NCI-H2196 treated with DMSO at 0.1 percent for 48 hours (cell line): ENCODE measurements at regions not wholly inside any gene's neighbourhood (a gene's known extent, or its start where the extent isn't known, plus 50 kb on each side); places are given as distances from the start of the nearest gene placed in this dataset.
A peak's percentile ranks its signal among the peaks of the same experiment; 100 is the strongest.

ENCODE experiments used
- DNase-seq: peaks from one replicate; lab custom pipeline; 2025; ENCODE audit not compliant: unreplicated experiment; lab: John Stamatoyannopoulos, UW

- DNase-seq = no peak
Observed at GRCh38 chr12:67578976-67579661, 69.4 kb upstream of the DYRK2 start.

DNA sequence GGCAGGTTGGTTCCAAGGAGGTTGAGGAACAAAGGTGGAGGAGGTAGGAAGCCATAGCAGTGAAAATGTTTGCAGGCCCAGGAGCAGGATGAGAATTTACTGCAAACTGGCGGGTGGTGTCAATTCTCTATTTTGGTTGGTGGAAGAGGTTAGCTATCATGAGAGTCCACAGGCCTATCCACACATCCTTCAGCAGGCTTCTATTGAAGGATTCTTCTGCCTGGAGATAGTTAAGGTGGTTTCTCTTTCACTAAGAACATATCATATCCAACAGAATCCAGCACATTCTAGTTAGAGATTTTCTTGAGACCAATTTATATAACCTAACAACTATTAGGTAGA, 68.9 kb upstream of the DYRK2 start:
- no peak for DNase-seq

- no peak for DNase-seq
Observed at GRCh38 chr12:67582238-67582834, 66.2 kb upstream of the DYRK2 start.

DNA sequence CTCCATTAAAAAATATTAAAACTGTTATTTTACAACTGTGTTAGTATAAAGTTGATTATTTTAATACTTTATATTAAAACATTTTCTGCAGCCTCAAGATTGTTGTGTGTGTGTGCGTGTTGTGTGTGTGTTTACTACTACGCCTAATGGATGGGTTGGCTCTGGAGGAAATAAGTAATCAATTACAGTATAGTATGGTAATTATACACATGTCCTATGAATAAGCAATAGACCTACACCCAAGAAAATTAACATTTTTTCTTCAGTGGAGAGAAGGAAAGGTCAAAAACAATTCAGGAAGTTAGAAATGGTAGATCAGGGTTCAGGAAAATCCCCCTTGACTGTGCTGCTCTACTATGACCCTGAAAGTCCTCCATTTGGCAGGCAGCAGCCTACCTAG, 65.7 kb upstream of the DYRK2 start:
- no peak for DNase-seq

GRCh38 chr12:67586951-67587350, 61.6 kb upstream of the DYRK2 start:
- DNase-seq = no peak

DNA sequence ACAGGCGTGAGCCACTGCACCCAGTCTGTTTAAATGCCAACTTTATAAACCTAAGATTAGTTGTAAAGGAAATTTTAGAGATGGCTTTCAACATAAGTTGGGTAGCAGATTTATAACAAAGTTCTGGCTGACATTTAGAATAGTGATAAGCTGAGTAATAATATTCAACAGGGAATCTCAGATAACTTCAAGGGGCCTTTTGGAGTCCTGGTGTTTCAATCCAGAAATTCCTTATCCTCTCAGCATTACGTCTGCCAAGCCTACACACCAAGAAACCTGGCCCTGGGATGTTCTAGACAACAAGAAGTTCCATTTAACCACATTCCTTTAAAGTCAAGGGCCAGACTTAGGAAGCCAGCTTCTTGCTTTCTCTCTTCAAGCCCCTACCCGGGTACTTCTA, 59.5 kb upstream of the DYRK2 start:
- no peak for DNase-seq

- no peak for DNase-seq
Observed at GRCh38 chr12:67590149-67590790, 58.3 kb upstream of the DYRK2 start.

DNA sequence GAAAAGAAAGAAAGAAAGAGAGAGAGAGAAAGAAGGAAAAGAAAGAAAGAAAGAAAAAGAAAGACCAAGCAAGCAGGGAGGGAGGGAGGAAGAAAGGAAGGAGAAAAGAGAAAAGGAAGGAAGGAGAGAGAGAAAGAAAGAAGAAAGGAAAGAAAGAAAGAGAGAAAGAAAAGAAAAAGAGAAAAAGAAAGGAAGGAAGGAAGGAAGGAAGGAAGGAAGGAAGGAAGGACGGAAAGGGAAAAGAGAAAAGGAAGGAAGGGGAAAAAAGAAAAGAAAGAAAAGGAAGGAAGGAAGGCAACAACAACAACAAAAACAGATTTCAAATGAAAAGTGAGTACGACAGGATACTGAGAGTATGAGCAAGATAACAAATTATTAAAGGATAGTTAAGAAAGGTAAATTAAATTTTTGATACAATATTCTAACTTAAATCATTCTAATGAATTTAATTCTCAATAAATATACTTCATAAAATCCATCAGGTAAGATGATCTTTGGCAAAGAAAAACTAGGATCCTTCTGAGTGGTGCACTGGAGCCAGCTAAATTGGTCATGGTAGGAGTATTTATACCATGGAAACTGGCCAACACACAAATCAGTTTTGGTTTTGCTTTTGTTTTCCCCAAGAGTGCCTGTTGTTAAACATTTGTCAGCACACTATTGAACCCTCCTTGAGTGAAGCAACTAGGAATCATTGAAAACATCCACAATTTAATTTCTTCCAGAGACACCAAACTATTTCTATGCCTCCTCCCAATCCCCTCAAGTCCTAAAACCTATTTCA, 56.1 kb upstream of the DYRK2 start:
- DNase-seq = peak; percentile 39

- DNase-seq = peak; percentile 47
Observed at GRCh38 chr12:67593041-67593440, 55.5 kb upstream of the DYRK2 start.

GRCh38 chr12:67593461-67594330, 54.8 kb upstream of the DYRK2 start:
- no peak for DNase-seq

DNA sequence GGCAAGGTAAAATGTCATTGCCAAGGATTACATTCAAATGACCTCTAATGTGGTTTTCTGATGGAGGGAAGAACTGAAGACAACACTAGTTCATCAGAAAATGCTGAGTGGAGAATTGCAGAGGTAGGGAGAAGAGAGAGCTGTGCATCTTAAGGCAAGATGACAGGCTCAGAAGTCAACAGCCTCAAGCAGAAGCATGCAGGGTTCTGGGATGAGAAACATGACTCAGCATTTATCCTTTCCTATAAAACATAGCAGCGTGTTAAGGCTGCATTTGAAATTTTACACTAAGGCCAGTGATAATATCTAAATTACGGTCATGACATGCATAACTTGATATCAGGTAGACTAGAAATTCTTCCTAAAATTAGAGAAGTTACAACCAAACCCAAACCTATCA, 53.7 kb upstream of the DYRK2 start:
- DNase-seq = no peak

DNA sequence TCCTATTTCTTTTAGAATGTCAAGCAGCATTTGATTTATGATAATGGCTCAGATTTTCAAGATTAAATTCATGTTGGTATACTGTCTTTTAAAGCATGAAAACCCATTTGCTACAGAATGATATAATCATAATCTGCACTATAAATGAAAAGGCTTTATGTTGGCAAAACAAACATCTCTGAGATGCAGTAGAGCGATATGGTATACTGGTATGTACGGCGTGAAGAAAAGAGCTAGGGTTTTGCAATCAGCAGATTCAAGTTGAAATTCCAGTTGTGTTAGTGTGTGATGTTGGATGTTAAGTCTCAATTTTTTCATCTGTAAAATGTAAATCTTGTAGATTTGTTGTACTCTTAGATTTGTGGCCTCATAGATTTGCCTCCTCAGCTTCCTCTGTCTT, 53.2 kb upstream of the DYRK2 start:
- no peak for DNase-seq

- no peak for DNase-seq
Observed at GRCh38 chr12:67598598-67598997, 49.9 kb upstream of the DYRK2 start.
